H54 (cell line): ENCODE measurements at regions not wholly inside any gene's neighbourhood (a gene's known extent, or its start where the extent isn't known, plus 50 kb on each side); places are given as distances from the start of the nearest gene placed in this dataset.

Experiments used
- DNase-seq: peaks from one replicate; pipeline ENCODE4 v3.0.0; 2011; ENCODE audit warnings: low spot score, mixed read lengths; ENCODE audit not compliant: insufficient read length
- FAIRE-seq: peaks from 3 replicates; lab custom pipeline; 2011; peaks lifted over from hg19 to GRCh38; lab: Jason Lieb, UNC
- POLR2A ChIP-seq: IDR thresholded peaks from 2 replicates; pipeline ENCODE4 v1.6.1; 2011; ENCODE audit warnings: low read depth, mild to moderate bottlenecking, low read length

GRCh38 chr18:49663899-49664890 lies 102.3 kb downstream of the LIPG start:
- FAIRE-seq (no peak), DNase-seq (no peak)
- no peak for TF ChIP-seq POLR2A

DNA sequence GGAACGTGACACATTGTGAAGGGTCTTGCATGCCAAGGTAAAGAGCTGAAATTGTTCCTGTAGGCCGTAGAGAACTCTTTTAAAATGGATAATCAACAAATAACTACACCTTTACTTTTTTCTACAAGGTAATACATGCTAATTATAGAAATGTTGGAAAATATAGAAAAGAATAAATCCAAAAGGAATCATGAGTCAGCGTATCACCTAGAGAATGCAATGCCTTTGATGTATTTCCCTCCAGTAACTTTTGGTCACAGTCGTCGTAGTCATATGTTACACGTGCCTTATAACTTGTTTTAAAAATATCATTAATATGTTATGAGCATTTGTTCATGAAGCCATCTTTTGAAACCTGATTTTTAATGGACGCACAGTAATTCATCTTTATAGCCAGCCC lies 100.6 kb downstream of the LIPG start:
- DNase-seq (no peak), FAIRE-seq (no peak)
- no peak for TF ChIP-seq POLR2A

DNA sequence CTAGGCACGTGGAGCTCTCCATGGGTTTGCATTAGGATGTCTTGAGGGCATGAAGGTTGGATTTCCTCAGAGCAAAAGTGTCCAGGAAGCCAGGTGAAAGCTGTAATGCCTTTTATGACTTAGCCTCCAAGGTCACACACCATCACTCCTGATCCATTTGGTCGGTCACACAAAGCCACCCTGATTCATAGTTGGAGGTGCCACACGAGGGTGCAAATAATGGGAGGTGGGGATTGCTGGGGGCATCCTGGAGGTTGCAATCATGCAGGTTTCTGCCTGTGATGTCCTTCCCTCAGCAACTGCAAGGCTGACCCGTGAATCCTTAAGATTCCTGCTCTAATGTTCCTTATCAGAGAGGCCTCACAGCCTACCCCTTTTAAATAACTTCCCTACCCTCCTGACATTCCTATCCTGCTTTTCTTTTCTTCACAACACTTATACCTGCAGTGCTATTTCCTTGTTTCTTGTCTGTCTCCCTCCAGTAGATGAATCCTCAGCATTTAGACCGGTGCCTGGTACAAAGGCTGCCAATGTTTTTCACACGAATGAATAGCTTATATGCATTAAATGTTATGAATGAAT lies 97.1 kb downstream of the LIPG start:
- no peak for TF ChIP-seq POLR2A
- DNase-seq (no peak), FAIRE-seq (no peak)

- DNase-seq (peak; percentile 51), FAIRE-seq (peak; percentile 86)
- TF ChIP-seq POLR2A, result no peak
These were observed 94.3 kb downstream of the LIPG start for GRCh38 chr18:49656073-49656692.

- TF ChIP-seq POLR2A, result no peak
- FAIRE-seq (no peak), DNase-seq (no peak)
These were observed 93.6 kb downstream of the LIPG start for GRCh38 chr18:49655266-49656072.

DNA sequence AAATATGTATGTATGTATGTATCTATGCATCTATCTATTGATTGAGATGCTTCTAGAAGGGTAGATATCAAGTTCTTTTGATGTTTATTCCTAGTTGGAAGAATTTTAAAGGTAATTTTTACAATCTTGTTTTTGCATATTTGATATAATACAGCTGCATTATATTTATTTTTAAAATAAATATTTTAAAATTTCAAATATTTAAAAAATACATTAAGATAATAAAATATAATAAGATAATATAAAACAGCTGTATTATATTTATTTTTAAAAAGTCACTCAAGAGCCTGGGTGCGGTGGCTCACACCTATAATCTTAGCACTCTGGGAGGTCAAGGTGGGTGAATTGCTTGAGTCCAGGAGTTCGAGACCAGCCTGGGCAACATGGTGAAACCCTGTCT lies 92.5 kb downstream of the LIPG start:
- no peak for TF ChIP-seq POLR2A
- FAIRE-seq (no peak), DNase-seq (no peak)

DNA sequence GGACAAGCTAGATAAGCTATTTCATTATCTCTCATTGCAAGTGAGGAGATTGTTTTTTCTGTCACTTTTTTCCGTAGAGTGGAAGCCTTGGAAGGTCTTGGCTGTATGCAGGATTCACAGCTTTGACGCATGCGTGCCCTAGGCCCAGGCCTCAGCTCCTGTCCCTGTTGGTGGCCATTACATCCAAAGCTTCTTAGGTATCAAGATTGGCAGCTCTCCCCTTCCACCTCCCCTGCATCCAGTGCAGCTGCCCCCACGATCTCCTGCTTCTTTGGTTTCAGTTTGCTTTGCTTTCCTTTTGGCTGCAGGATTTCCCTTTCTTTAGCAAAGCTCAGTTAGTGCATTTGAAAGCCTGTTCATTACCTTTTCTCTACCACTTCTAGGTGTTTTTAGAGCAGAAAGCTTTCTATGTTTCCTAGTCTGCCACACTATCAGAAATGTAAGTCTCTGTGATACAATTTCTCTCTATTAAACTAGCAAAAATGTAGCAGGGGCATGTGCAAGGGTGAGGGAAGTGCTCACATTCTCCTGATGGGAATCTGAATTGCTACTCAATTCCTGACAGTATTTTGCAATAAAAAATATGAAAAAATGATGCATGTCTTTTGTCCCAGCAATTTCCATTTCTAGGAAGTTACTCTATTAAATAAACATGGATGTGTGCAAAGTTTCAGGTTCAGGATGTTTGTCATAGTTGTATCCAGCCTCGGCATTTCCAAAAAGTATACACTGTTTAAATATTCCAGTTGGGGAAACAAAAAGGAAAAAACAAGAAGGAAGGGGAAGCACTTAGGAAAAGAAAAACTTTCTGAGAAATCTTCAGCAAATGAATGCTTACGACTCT lies 91.2 kb downstream of the LIPG start:
- TF ChIP-seq POLR2A, result no peak
- DNase-seq, result no peak
- no peak for FAIRE-seq

- FAIRE-seq, result no peak
- TF ChIP-seq POLR2A, result no peak
These were observed 89.2 kb downstream of the LIPG start for GRCh38 chr18:49651033-49651432.

GRCh38 chr18:49650426-49650891 lies 88.6 kb downstream of the LIPG start:
- FAIRE-seq, result no peak

More at GRCh38 chr18:49651033-49651432, 89.2 kb downstream of the LIPG start:
- DNase-seq, result no peak

DNA sequence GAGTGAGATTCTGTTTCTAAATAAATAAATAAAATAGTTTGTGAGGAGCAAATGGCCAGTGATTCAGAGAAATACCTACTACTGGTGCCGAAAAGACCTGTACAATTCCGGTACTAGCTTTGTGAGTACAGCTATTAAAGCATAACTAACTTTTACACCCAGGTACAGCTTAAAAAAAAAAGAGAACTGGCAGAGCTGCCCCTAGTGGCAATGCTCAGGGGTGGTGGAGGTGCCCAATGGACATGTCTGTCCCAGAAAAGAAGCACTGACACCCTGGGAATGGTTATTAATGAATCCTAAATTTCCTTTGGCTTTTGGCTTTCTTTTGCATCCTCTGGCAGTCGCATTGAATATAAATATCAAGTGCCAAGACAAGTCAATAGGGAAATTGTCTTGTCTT lies 87.0 kb downstream of the LIPG start:
- DNase-seq (no peak), FAIRE-seq (no peak)
- TF ChIP-seq POLR2A, result no peak

More at GRCh38 chr18:49650426-49650891, 88.6 kb downstream of the LIPG start:
- no peak for TF ChIP-seq POLR2A
- DNase-seq, result peak; percentile 27
